Amniotic epithelial cell (primary cell): ENCODE measurements at regions not wholly inside any gene's neighbourhood (a gene's known extent, or its start where the extent isn't known, plus 50 kb on each side); places are given as distances from the start of the nearest gene placed in this dataset.
"Not testable (repeated sequence)": the region's sequence is repeated elsewhere in the genome, so short reads cannot be mapped to it uniquely, and the experiment has no call there.

ENCODE experiments used
- DNase-seq: peaks from one replicate; pipeline ENCODE4 v3.0.0-alpha.2; 2010; ENCODE audit warnings: low read depth

- no peak for DNase-seq
Measured at GRCh38 chr7:94174956-94175355, 170.8 kb upstream of the BET1 start.

DNA sequence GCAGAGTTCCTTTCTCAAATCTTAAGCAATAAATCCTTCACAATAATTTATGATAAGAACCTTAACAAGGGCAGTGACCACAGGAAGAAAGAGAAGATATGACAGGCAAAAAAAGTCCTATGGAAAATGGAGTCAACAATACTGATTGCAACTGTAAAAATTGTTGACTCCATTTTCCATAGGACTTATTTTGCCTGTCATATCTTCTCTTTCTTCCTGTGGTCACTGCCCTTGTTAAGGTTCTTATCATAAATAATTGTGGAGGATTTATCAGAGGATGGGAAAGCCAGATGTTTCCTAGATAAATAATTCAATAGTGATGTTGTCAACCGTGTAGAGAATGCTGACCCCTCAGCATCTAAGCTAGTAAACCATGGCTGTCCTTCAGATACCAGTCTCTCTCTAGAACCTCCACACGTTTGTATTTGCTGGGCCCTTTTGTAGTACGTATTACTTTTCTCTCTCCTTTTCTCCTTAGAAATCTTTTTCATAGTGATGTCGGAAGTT lies 172.6 kb upstream of the BET1 start:
- peak; percentile 37 for DNase-seq

DNA sequence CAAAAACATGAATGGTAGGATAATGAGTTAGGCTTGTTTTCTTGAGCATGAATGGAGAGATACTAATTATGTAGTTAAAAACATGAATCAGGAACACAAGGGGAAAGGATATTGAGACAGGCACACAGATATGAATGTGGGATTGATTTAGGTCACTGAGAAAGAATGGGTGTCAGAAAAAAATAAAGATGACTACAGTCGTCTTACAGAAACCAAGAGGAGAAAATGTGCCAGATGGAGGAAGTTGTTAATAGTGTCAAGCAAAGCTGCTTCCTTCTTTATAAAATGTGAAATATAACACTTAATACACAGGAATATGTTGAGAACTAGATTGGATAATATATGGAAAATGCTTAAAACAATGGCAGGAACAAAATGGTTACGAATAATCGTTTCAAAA lies 173.3 kb upstream of the BET1 start:
- no peak for DNase-seq

- DNase-seq, result no peak
Measured at GRCh38 chr7:94178230-94178629, 174.1 kb upstream of the BET1 start.

- DNase-seq, result no peak
Measured at GRCh38 chr7:94179466-94179865, 175.3 kb upstream of the BET1 start.

DNA sequence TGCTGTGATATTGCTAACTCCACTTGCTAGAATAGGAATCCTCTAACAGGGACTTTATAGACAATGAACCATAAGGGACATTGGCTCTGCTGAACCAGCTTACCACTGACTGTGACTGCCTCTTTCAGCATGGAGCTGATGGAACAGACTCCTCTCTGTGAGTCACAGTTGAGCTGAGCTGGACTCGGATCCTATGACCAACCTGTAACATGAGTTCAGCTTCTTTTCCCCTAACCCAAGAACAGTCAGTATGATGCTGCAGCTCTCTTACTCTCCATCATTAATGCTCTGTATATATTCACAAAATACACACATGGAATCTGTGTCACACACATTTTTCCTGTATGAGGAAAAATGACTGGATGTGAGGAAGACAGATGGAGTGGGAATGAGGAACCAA lies 177.9 kb upstream of the BET1 start:
- DNase-seq, result peak; percentile 80

GRCh38 chr7:94182721-94183120 lies 178.6 kb upstream of the BET1 start:
- DNase-seq, result peak; percentile 24

DNA sequence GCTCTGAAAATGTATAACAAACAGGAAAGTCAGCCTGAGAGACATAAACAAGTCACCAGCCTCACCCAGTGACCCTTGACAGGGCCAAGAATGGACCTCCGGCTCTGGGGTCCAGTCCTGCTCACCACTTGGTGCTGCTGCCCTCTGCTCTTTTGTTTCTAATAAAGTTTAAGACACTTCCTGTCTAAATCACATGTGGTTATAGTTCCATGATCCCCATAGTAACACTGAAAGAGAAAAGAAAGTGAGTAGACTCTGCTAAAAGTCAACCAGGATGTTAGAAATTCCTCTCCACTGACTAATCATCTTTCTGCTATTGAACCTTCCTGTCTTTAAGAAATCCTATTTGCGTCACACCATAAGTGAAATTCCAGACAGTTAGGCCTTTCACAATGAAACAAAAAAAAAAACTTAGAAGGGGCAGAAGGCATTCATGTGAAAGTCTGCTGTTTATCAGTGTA lies 179.2 kb upstream of the BET1 start:
- peak; percentile 100 for DNase-seq

GRCh38 chr7:94183891-94184290 lies 179.7 kb upstream of the BET1 start:
- peak; percentile 37 for DNase-seq

DNA sequence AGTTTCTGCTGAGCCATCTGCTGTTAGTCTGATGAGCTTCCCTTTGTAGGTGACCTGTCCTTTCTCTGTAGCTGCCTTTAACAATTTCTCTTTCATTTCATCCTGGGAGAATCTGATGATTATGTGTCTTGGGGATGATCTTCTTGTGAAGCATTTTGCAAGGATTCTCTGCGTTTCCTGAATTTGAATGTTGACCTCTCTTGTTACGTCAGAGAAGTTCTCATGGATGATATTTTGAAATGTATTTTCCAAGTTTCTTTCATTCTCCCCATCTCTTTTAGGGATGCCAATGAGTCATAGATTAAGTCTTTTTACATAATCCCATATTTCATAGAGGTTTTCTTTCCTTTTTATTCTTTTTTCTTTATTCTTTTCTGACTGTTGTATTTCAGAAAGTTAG lies 184.2 kb upstream of the BET1 start:
- DNase-seq, result peak; percentile 77

GRCh38 chr7:94190599-94191061 lies 186.5 kb upstream of the BET1 start:
- DNase-seq, result peak; percentile 94

DNA sequence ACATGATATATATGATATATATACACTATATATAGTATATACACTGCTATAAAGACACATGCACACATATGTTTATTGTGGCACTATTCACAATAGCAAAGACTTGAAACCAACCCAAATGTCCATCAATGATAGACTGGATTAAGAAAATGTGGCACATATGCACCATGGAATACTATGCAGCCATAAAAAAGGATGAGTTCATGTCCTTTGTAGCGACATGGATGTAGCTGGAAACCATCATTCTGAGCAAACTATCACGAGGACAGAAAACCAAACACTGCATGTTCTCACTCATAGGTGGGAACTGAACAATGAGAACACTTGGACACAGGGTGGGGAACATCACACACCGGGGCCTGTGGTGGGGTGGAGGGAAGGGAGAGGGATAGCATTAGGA lies 190.3 kb upstream of the BET1 start:
- not testable (repeated sequence) for DNase-seq

DNA sequence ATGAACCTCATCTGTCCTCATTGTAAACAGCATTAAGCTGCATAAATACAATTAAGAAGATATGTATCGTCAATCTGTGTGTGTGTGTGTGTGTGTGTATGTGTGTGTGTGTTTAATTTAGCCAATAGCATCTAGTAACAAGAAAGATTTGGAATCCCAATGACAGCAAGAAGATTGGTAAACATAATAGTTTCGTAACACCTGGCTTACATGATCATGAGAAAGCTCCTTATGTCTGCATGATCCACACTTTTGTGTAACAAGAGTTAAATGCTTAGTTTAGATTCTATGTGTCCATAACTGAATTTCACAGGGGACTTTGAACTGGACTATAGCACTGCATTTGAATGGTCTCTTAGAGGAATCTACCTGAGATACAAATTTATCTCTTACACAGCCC lies 191.0 kb upstream of the BET1 start:
- peak; percentile 50 for DNase-seq

- DNase-seq, result no peak
Measured at GRCh38 chr7:94195813-94196212, 191.7 kb upstream of the BET1 start.

DNA sequence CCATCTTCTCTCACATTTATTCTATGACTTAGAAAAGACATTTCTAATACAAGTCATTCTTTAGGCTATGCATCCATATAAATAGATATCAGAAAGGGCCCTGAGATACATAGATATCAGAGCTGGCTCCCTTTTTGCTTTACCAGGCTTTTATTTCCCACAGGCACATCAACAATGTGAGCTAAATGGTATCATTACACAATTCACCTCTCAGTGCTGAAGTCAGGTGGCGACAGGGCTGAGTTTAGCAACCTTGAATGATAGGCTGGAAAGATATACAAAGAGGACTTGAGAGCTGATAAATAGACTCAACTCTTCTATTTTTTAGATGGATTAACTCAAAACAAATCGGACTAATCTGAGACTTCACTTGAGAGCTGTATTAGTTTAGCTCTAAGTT lies 189.2 kb upstream of the COL1A2 start:
- peak; percentile 85 for DNase-seq

GRCh38 chr7:94206295-94206694 lies 188.4 kb upstream of the COL1A2 start:
- peak; percentile 66 for DNase-seq

- DNase-seq, result no peak
Measured at GRCh38 chr7:94212160-94212559, 182.5 kb upstream of the COL1A2 start.

- DNase-seq, result peak; percentile 96
Measured at GRCh38 chr7:94216944-94217461, 177.7 kb upstream of the COL1A2 start.

DNA sequence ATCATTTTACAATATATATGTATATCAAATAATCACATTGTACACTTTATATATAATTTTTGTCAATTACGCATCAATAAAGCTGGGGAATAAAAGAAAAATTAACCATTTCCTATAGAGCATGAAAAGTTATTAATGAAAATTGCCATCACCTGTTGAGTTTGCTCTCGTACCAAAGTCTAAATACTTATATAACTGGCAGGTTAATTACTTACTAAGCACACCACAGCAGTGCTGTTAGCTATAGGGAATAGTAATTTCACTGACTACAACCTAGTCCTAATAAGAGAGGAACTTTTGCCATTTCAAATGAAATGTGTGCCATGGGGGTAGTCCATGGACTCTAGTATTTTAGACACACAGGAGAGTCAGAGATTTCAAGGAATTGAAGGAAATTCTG lies 176.9 kb upstream of the COL1A2 start:
- no peak for DNase-seq

DNA sequence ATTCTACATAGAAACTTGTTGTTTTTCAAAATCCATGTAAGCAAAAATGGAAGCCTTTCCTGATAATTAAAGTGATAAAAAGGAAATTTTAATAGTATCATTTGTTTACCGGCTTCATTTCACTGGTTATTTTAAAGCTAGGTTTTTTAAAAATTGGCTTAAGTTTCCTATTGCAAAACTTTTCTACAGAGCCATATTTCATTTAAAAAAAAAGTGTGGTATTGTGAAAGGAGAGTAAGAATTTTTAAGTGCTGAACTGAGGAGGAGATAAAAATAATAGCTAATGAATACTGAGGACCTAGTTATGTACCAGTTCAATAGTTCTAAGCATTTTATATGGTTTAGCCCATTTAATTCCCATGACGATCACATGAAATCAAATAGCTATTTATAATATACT lies 172.2 kb upstream of the COL1A2 start:
- peak; percentile 69 for DNase-seq

GRCh38 chr7:94223375-94224084 lies 171.2 kb upstream of the COL1A2 start:
- DNase-seq, result peak; percentile 63

- DNase-seq, result no peak
Measured at GRCh38 chr7:94228223-94228622, 166.5 kb upstream of the COL1A2 start.

- DNase-seq, result no peak
Measured at GRCh38 chr7:94228678-94229077, 166.0 kb upstream of the COL1A2 start.

- DNase-seq, result no peak
Measured at GRCh38 chr7:94231305-94231704, 163.4 kb upstream of the COL1A2 start.
